Iris pigment epithelial cell (primary cell): ENCODE measurements at regions not wholly inside any gene's neighbourhood (a gene's known extent, or its start where the extent isn't known, plus 50 kb on each side); places are given as distances from the start of the nearest gene placed in this dataset.
"Not testable (repeated sequence)": the region's sequence is repeated elsewhere in the genome, so short reads cannot be mapped to it uniquely, and the experiment has no call there.

ENCODE experiments used
- DNase-seq: peaks from one replicate; pipeline ENCODE4 v3.0.0-alpha.2; 2011; ENCODE audit warnings: low read depth

DNA sequence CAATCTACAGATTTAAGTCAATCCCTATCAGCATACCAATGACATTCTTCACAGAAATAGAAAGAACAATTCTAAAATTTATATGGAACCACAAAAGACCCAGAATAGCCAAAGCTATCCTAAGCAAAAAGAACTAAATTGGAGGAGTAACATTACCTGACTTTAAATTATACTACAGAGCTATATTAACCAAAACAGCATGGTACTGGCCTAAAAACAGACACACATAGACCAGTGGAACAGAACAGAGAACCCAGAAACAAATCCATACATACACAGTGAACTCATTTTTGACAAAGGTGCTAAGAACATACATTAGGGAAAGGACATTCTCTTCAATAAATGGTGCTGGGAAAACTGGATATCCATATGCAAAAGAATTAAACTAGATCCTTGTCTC, 68.6 kb upstream of the HES1 start:
- not testable (repeated sequence) for DNase-seq

DNA sequence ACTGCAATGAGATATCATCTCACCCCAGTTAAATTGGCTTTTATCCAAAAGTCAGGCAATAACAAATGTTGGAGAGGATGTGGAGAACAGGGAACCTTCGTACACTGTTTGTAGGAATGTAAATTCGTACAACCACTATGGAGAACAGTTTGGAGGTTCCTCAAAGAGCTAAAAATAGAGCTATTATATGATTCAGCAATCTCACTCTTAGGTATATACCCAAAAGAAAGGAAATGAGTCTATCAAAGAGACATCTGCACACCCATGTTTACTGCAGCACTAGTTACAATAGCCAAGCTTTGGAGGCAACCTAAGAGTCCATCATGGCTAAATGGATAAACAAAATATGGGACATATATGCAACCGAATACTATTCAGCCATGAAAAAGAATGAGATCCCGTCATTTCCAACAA, 68.0 kb upstream of the HES1 start:
- peak; percentile 42 for DNase-seq

DNA sequence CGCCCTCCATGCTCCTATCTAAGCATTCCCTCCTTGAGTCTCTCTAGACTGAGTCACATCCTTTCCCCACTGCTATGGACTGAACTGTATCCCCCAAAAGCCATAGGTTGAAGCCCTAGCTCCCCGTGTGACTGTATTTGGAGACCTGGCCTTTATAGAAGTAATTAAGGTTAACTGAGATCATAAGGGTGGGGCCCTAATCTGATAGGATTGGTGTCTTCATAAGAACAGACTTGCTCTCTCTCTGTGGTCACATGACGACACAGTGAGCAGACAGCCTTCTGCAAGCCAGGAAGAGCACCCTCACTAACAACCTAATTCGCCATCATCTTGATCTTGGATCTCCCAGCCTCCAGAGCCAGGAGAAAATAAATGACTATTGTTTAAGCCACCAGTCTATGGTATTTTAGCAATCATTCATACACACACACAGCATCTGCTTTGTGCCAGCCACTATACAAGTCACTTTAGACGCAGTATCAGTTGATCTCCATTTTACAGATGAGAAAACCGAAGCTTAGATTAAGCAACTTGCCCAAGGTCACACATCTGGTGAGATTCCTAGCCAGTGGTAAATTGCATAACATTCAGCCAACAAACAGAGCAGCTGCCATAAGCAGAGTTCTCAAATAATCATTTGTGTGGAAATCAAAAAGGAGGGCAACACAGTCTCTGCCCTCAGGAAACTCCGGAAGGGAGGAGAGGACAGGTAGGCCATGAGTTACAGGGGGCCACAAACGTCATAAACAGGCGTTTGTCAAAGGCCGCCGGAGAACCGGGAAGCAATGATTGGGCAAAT, 66.3 kb upstream of the HES1 start:
- DNase-seq: peak; percentile 85

DNA sequence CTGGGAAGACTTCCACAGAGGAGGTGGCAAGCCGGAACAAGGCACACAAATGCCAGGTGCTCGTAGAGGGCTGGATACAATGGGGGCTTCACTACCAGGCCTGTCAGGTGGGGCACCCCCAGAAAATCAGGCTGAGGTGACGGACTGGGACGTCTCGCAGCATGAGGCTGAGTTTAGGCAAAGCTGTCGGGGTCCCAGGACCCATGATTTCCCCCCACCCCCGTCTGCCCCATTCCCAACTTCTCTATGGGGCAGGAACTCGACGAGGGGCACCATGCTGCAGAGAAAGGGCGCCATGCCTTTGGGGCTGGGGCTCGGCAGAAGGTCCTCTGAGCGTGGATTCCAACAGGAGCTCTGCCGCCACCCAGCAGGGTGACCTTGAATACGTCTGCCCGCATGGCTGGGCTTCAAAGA, 65.7 kb upstream of the HES1 start:
- no peak for DNase-seq

DNA sequence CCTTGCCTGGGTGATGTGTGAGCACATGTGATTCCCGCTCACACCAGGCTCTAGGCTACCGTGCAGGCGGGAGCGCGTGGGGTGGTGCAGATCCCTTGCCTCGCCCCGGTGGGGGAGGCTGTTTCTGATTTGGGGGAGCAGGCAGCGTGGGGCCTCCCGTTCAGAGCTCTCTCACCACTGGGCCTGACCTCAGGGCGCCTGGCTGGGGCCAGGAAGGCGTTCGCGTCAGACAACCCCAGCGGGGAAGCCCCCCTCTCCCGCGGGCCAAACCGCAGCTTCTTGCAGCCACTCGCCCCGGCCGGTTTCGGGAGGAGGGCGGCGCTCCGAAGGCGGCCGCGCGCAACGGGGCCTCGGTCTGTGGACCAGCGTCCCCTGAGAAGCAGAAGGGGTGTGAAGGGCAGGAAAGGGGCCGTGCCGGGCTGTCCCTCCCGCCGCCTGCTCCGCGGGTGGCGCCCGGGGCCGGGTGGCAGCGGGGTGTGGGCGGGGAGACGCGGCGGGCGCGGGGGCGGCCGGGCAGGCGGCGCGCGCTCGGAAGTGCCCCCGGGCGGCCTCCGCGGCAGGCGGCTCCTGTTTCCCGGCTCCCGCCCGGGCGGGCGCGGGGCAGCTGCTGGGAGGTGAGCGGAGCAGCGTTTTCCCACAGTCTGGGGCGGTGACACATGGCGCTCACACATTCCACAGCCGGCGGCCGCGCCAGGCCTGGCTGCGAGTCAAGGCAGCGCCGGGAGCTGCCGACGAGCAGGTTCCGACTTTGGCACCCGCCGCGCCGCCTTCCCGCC, 65.1 kb upstream of the HES1 start:
- peak; percentile 96 for DNase-seq

DNA sequence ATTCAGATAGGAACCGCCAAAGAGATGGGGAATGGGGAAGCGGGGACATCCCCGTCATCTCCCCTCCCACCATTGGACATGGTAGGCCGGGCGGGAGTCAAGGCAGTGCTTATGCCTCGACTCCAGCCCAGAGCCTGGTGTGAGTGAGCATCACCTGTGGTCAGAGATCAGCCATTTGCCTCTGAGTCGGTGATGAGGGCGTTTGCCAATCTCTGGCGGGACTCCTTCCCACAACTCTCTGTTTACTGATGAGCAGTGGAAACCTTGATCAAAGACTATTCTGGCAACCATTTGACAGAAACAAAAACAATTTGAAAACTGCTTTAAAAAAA, 63.9 kb upstream of the HES1 start:
- DNase-seq: peak; percentile 39

DNA sequence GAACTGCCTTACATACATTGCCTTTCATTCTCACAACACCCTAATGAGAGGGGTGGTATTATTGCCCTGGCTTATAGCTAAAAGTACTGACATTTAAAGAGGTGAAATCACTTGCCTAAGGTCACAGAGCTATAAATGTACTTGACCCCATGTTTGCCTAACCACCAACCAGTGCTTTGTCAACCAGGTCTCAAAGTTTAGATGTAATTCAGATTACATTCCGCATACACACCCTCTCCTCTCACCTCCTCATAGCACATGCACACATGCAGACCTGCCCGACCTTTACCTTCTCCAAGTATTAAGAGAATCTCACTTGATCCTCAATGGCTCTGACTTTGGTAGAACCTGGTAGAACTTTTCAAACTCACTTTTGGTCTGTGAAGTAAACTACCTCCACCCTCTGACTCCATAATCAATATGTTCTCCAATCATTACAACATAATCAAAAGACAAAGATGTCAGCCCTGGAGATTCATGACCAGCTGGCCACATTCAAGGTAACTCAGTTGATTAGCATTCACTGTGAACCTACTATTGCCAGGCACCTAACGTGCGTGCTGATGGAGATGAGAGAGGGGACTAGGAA, 63.2 kb upstream of the HES1 start:
- no peak for DNase-seq

DNA sequence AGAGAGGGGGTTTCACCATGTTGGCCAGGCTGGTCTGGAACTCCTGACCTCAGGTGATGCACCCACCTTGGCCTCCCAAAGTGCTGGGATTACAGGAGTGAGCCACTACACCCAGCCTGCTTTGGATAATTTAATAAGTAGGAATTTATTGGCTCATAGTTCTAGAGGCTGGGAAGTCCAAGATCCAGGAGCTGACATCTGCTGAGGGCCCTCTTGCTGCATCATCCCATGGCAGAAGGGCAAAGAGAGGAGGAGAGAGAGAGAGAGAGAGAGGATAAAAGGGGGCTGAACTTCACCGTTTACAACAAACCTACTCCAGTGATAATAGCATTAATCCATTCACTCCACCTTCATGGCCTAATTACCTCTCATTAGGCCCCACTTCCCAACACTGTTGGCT, 62.0 kb upstream of the HES1 start:
- DNase-seq: no peak

DNA sequence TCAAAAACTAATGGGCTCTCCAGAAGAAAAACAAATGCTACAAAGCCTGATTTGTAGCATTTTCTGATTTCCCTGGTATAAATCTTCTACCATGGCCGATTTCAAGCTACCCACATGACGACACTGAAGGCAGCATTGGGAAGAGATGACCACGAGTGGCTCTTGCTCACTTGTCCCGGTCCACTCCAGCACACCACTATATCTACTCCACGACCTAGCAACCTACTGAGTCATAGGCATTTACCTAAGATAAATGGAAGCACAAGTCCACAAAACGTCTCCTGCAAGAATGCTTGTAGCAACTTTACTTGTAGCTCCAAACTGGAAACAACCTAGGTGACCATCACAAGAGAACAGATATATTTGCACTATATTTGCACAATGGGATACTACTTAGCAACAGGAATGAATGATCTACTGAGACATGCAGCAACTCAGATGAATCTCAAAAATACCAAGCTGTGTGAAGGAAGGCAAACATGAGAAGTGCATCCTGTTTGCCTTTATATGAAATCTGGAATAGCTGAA, 60.8 kb upstream of the HES1 start:
- no peak for DNase-seq

DNA sequence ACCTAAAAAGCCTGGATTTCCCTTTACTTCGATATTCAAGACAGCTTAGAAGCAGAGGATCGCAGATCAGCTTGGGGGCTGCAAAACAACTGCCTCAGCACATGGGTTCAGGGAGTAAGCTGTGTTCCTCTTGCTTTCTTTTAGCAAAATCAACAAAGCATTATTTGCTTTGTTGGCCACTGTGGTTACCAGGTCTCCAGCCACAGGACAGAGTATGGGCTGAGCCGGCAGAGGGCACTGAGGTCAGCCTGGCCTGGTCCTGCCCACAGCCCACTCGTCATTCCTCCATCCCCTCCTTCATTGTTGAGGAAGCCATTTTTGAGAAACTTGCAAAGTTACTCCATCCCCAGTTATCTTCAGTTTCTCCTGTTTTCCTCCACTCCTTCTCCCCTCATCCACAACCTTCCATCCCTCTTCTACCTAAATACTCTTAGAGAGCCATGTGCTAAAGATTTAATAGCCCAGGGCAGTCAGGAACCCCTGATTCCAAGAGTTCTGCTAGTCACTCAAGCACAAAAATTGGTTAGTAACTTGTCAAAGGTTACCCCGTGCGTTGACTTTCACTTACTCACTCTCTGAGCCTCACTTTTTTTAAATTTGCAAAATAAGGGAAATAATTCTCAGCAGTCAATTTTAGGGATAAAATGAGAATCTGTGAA, 60.0 kb upstream of the HES1 start:
- DNase-seq: no peak

DNA sequence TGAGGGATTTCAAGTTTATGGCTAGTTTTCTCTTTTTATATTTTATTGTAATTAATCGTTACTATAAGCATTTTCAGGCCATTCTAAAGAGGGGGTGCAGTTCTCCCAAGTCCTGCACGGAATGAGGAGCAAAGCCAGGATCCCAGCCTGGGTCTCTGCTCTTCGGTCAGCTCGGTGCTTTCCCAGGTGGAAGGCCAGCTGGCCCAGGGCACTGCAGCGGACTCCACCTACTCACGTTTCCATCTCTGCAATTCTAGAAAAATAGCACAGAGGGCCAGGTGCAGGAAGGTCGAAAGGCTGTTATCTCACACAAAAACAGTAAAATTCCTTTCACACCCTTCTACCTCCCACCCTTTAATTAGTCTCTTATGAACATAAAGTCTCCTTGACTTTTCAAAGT, 59.5 kb upstream of the HES1 start:
- DNase-seq: no peak

DNA sequence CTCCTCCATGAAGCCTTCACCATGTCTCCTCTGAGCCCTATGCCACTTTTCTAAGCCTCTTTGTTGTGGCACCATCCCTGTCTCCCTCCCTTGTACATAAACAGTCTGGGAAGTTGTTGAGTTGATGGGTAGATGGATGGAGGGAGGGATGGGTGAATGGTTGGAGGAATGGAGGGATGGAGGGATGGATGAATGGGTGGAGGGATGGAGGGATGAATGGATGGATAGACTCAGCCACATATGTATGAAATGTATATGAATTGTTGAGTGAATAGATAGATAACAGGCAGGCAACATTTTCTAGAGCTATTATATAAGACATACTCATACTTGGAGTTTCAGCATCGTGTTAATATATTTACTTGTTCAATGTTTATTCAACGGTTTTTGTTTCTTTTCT, 58.3 kb upstream of the HES1 start:
- no peak for DNase-seq

DNA sequence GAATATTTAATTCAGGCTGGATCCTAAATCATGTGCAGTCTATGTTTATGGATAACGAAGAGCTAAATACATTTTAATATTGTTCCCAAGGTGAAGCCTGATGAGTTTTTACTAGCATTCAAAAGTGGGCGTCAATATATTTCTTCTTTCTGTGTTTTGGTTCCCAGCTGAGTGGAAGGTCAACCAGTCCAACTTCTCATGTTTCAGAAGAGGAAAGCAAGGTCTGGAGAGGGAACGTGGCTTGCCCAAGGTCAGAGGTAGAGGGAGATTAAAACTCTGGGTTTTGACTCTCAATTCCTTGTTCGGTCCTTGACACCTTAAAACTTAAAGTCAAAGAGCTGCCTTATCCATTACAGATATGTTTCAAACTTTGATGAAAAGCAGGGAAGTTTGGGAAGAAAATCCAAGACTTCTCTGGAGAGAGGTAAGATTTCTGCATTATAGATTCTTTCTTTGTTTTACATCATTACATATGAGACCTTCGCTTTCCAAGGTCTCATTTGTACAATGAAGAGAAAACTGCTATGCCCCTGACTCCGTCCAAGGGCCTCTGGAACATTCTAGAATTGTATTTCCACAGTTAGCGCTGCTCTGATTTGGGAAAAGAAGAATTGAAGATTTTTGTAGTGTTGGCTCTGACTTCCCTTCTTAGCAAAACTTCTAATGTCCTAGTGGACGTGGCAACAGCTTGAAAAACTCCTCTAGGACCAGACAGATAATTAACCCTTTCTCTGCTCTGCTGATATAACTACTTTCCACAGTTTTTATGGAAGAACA, 57.7 kb upstream of the HES1 start:
- no peak for DNase-seq

DNA sequence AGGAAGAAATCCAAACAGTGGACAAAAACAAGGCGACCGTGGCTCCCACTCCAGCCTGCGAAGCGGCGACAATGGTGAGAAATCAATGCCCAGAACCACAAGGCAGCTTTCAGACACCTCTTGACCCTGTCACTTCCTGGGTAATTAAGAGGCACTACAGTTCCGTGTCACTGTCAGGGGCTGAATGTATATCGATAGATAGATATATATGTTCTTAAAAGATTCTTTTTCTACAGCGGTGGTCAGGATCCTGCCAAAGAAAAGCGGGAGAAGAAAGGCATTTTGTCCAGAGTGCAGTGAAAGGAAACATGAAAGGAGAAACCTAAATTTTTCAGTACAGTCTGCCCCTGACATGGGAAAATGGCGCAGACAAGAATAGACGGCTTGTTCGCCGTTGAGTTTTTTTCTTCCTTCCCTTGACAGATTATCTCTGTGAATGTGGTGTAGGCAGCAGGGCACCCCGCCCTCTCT, 56.2 kb upstream of the HES1 start:
- no peak for DNase-seq

DNA sequence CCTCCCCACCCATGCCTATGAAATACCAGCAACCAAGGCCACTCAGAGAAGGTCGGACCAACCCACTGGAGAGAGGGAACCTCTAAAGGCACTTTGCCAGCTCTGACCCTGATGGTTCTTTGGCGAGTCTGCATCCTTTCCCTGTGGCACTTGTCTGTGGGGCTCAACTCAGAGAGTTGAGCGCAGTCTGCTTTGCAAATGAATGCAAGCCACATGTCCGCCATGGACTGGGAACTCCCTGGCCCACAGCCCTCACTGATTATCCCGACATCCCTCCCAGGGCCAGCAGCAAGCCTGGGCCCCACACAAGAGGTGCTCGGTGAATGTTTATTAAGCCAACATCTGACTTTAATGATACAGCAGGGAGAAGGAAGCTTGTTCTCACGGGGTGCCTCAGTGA, 55.5 kb upstream of the HES1 start:
- DNase-seq: peak; percentile 49

DNA sequence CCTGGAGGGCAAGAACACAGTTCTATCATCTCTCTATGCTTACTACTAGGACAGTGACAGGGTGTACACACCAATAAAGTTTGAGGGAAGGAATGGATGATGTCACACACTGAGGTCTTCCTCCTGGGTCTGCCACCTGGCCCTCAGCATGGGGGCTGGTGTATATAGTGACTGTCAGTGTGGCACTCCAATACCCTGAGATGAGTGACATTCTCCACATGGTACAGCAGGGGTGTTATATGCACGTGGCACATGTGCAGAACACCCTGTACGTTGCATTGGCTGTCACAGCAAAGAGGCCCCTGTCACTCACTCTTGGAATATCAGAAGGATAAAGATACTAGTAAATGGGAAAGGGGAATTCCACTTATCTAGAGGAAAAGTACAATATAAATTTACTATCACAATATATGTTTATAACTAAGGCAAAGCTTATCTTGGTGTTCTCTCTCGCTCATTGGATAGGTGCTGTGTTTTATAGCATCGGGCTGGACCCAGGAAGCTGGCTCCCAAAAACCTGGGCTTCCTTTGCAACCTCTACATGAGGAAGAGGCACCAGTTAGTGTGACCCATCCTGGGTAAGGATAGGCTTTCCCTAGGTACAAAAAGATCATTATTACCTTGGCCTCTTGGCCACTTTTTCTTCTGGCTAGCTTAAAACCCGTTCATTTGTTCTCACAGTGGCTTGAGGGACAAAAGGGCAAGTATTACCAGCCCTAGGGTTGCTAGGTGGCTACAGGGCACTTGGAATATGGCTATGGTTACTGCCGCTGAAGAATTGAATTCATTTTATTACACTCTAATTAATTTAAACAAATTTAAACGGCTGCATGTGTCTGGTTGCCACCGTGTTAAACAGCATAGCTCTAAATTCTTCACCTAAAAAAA, 54.8 kb upstream of the HES1 start:
- DNase-seq: no peak

DNA sequence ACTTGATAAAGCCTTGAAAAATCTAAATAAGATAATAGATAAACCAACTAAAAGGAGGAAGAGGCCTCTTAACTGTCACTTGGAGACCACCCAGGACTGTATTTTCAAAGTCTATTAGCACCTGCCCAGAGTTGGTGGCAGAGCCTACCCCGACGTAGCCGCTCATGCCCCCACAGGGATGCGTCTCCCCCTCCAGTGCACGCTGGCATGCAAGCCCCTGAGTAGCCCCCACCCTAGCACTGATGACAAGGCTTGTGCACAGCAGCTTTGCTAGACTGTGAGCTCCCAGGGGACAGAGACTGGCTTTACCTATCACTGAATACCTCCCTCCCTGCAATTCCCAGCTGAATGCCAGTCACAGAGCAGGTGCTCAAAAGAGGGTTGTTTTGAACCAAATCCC, 54.1 kb upstream of the HES1 start:
- DNase-seq: no peak

DNA sequence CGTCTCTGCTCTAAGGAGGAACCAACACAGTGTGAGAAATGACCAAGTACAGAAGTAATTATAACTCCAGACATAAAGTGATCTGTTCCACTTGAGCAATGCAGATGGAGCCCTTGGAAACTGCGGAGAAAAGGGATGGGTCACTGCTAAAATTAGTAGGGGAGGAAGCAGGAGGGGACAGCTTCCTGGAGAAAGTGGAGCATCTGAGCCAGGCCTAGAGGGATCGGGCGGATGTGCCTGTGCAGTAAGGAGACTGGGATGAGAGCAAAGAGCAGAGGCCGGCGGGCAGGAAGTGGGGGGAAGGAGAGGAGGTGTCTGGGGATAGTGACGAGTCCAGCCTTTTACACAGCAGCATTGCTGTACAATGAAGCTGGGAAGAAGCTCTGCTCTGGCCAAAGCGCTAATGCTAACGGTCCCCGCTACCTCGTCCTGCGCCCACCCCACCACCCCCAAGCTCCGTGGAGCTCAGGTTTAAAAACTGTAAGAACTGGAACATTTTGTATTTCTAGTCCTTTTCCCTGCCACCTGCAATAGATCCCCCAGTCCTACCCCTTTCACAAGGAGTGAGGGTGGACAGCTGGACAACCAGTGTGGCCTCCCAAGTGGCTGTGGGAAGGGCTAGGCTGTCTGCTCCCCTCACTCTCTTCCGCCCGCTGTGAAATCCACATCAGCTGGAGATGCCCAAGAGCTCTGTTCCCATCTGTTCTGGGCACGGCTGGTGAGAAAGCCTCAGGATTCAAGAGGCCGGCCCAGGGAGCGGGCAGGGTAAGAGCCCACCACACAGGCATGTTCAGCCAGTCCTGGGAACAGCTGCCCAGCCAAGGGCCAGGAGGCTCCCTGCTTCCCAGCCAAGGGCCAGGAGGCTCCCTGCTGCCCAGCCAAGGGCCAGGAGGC, 53.0 kb upstream of the HES1 start:
- DNase-seq: peak; percentile 51

DNA sequence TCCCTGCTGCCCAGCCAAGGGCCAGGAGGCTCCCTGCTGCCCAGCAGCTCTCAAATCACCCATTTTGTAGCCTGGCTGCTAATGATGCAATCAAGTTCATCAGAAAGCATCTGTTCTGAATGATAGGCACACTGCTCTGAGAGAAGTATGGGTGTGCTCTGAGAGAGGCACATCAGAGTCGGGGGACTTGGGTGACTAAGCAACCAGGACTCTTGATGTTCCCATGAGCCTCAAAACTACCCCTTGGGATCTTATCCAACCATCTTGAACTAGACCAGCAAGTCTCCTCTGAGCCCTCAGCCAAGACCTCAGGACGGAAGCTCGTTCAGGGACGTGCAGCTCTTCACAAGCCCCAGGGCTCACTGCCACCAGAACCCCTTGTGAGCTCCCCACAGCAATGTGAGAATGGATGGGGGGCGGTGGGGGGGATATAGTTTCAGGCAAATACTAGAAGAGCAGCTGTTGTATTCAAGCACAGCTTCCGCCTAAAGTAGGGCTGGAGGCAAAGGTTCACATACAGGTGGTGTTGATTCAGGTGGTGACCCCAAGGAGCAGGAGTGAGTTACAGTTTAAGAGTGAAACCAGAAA, 52.2 kb upstream of the HES1 start:
- no peak for DNase-seq
